B cell (primary cell): ENCODE measurements at regions not wholly inside any gene's neighbourhood (a gene's known extent, or its start where the extent isn't known, plus 50 kb on each side); places are given as distances from the start of the nearest gene placed in this dataset.

Experiments used
- ATAC-seq: fragments of 200-7000 bp; cut with Tn5 transposase; one replicate; pipeline ENCODE4 v1.10.0; 2021; ENCODE audit warnings: low read depth, mild to moderate bottlenecking, moderate number of reproducible peaks, moderate library complexity
- CTCF ChIA-PET: fragments of 350-600 bp; sonication (Branson Sonifier 250); formaldehyde crosslinking; loops from one replicate; lab custom pipeline; 2021; ENCODE audit warnings: antibody characterized with exemption, inconsistent platforms; lab: Charles Lee
- POLR2A ChIA-PET: fragments of 350-600 bp; sonication (Branson Sonifier 250); formaldehyde crosslinking; loops from one replicate; lab custom pipeline; 2021; ENCODE audit warnings: antibody characterized with exemption; lab: Charles Lee
- DNase-seq: peaks from one replicate; pipeline ENCODE4 v3.0.0; 2013
- H2AFZ ChIP-seq: 2 replicates; pipeline ENCODE4 v1.6.1; 2012; ENCODE audit warnings: mild to moderate bottlenecking, low read depth, low read length; ENCODE audit not compliant: insufficient read depth, poor library complexity, severe bottlenecking
- H3K27ac ChIP-seq, 2 donors: 1 replicate in 1 of 2; 2 replicates in 1 of 2; pipeline ENCODE4 v1.5.1; 2012 to 2013; ENCODE audit warnings: low read length in 2 of 2, mild to moderate bottlenecking in 2 of 2, moderate library complexity in 1 of 2
- H3K27me3 ChIP-seq, 4 experiments: fragments of 200-600 bp in 1 of 4; sonication (generic) in 1 of 4; replicated peaks in 1 of 4; 1 replicate in 2 of 4; 2 replicates in 2 of 4; pipeline versions ENCODE4 v1.6.1 to v1.7.0; 2013 to 2016; ENCODE audit warnings: low read length in 3 of 4, mild to moderate bottlenecking in 2 of 4, mixed read lengths in 1 of 4, moderate library complexity in 1 of 4; ENCODE audit not compliant: insufficient read depth in 4 of 4, control insufficient read depth in 3 of 4; ENCODE audit errors: control extremely low read depth in 1 of 4
- H3K36me3 ChIP-seq, 2 experiments: replicated peaks in 1 of 2; 1 replicate in 1 of 2; 2 replicates in 1 of 2; pipeline versions ENCODE4 v1.6.1 to v1.7.1; 2013; ENCODE audit warnings: low read length in 1 of 2; ENCODE audit not compliant: insufficient read depth in 2 of 2, control insufficient read depth in 1 of 2; ENCODE audit errors: control extremely low read depth in 1 of 2, extremely low read depth in 1 of 2
- H3K4me1 ChIP-seq, 2 donors: fragments of 200-600 bp in 1 of 2; sonication (generic) in 1 of 2; 1 replicate in 1 of 2; 2 replicates in 1 of 2; pipeline versions ENCODE4 v1.5.1 to v1.6.1; 2013 to 2017; ENCODE audit warnings: low read length in 2 of 2; ENCODE audit not compliant: control insufficient read depth in 2 of 2, insufficient read depth in 2 of 2
- H3K4me2 ChIP-seq: replicated peaks from 2 replicates; pipeline ENCODE3; 2012; ENCODE audit warnings: mild to moderate bottlenecking, low read depth, low read length; ENCODE audit not compliant: poor library complexity, severe bottlenecking
- H3K4me3 ChIP-seq, 5 experiments: fragments of 200-600 bp in 1 of 5; sonication (generic) in 1 of 5; 1 replicate in 3 of 5; 2 replicates in 2 of 5; pipeline versions ENCODE4 v1.5.1 to v1.7.0; 2011 to 2016; ENCODE audit warnings: low read length in 4 of 5, mild to moderate bottlenecking in 4 of 5, low read depth in 2 of 5, control low read depth in 1 of 5, moderate library complexity in 1 of 5; ENCODE audit not compliant: insufficient read depth in 1 of 5; ENCODE audit errors: control extremely low read depth in 1 of 5, extremely low read depth in 1 of 5
- H3K79me2 ChIP-seq: fragments of 200-600 bp; sonication (generic); one replicate; pipeline ENCODE4 v1.6.0; 2016; ENCODE audit warnings: low read length; ENCODE audit not compliant: control insufficient read depth, insufficient read depth
- H3K9ac ChIP-seq: fragments of 200-600 bp; sonication (generic); 2 replicates; pipeline ENCODE4 v1.6.1; 2017; ENCODE audit warnings: mild to moderate bottlenecking, low read length, moderate library complexity
- H3K9me3 ChIP-seq, 3 donors: one replicate each; pipeline versions ENCODE4 v1.6.1 to v1.7.1; 2013; ENCODE audit warnings: low read length in 2 of 3; ENCODE audit not compliant: control insufficient read depth in 2 of 3, insufficient read depth in 1 of 3; ENCODE audit errors: control extremely low read depth in 1 of 3
- H4K20me1 ChIP-seq: 2 replicates; pipeline ENCODE4 v1.6.0; 2012; ENCODE audit warnings: mild to moderate bottlenecking, low read length; ENCODE audit not compliant: insufficient read depth, control insufficient read depth, poor library complexity, severe bottlenecking
- H3K27ac Mint-ChIP-seq: one replicate; pipeline ENCODE4 v1.8.0; 2021; ENCODE audit warnings: mixed read lengths
- H3K27me3 Mint-ChIP-seq: one replicate; pipeline ENCODE4 v1.8.0; 2021; ENCODE audit warnings: mixed read lengths
- H3K4me1 Mint-ChIP-seq: one replicate; pipeline ENCODE4 v1.8.0; 2021; ENCODE audit warnings: mixed read lengths
- H3K4me3 Mint-ChIP-seq: one replicate; pipeline ENCODE4 v1.8.0; 2021; ENCODE audit warnings: mixed read lengths
- H3K9me3 Mint-ChIP-seq: one replicate; pipeline ENCODE4 v1.8.0; 2022; ENCODE audit warnings: mixed read lengths; ENCODE audit not compliant: insufficient read depth
- CTCF ChIP-seq: fragments of 200-600 bp; IDR thresholded peaks from one replicate; pipeline ENCODE4 v1.8.0; 2022; ENCODE audit warnings: antibody characterized with exemption, mild to moderate bottlenecking
- EZH2 ChIP-seq: IDR thresholded peaks from 2 replicates; pipeline ENCODE4 v1.6.1; 2012; ENCODE audit warnings: borderline replicate concordance, low read depth, mild to moderate bottlenecking, moderate library complexity, low read length; ENCODE audit not compliant: insufficient read depth, poor library complexity, severe bottlenecking
- WGBS: methylation state at CpG from one replicate; pipeline ENCODE4 v1.1.5; 2013; ENCODE audit warnings: missing lambda C conversion rate; ENCODE audit not compliant: insufficient coverage; 5-methylcytosine and 5-hydroxymethylcytosine counted together
- intact Hi-C: fragments of 100-400 bp; cut with micrococcal nuclease; formaldehyde crosslinking; loops from one replicate; pipeline ENCODE4 v1.10.0; 2022

- ChIA-PET CTCF (no interaction called here), POLR2A (no interaction called here)
- no peaks in the 10 kb centered on the region for H3K4me1 Mint-ChIP-seq
- H3K27ac ChIP-seq = no peak overlapping the region
- no peaks in the 10 kb centered on the region for H3K9me3 Mint-ChIP-seq
- H3K9ac ChIP-seq = no peak overlapping the region
- ATAC-seq (no peak), DNase-seq (no peak)
- 80% methylated on average over 8 of the region's 17 CpGs for WGBS
- TF ChIP-seq EZH2 (no peak), CTCF (no peak)
- H3K27me3 ChIP-seq = no peaks in the 10 kb centered on the region
- H3K27ac Mint-ChIP-seq = no peak overlapping the region
- intact Hi-C loops = no loop called here
- H3K4me3 Mint-ChIP-seq = no peak overlapping the region
- H2AFZ ChIP-seq = no peak overlapping the region
- H4K20me1 ChIP-seq = no peaks in the 10 kb centered on the region
- H3K4me1 ChIP-seq = no peaks in the 10 kb centered on the region
- no peaks in the 10 kb centered on the region for H3K9me3 ChIP-seq
- peaks cover 7% of the 10 kb centered on the region for H3K27me3 Mint-ChIP-seq
- no peak overlapping the region for H3K4me2 ChIP-seq
- H3K36me3 ChIP-seq = no peaks in the 10 kb centered on the region
- no peaks in the 10 kb centered on the region for H3K79me2 ChIP-seq
- H3K4me3 ChIP-seq = no peak overlapping the region
Observed at GRCh38 chr2:15769676-15770547, 170.4 kb upstream of the MYCN start.

- no peak overlapping the region for H3K4me2 ChIP-seq
- H3K9ac ChIP-seq = no peak overlapping the region
- H3K4me3 ChIP-seq = no peak overlapping the region
- H3K79me2 ChIP-seq = no peaks in the 10 kb centered on the region
- H3K27me3 ChIP-seq = no peaks in the 10 kb centered on the region
- DNase-seq (no peak), ATAC-seq (no peak)
- WGBS = 76% methylated on average over 12 of the region's 12 CpGs
- CTCF ChIA-PET = no interaction called here
- H3K36me3 ChIP-seq = no peaks in the 10 kb centered on the region
- H3K4me1 ChIP-seq = no peaks in the 10 kb centered on the region
- POLR2A ChIA-PET = no interaction called here
- Mint-ChIP-seq H3K9me3 (no peaks in the 10 kb centered on the region), H3K4me1 (no peaks in the 10 kb centered on the region), H3K4me3 (no peak overlapping the region), H3K27ac (no peak overlapping the region), H3K27me3 (peaks cover 7% of the 10 kb centered on the region)
- no peaks in the 10 kb centered on the region for H4K20me1 ChIP-seq
- no peak overlapping the region for H3K27ac ChIP-seq
- H2AFZ ChIP-seq = no peak overlapping the region
- H3K9me3 ChIP-seq = no peaks in the 10 kb centered on the region
- intact Hi-C loops = no loop called here
- TF ChIP-seq CTCF (no peak), EZH2 (no peak)
Observed at GRCh38 chr2:15770606-15771005, 169.7 kb upstream of the MYCN start.
